ENCODE measurements at regions not wholly inside any gene's neighbourhood (a gene's known extent, or its start where the extent isn't known, plus 50 kb on each side); places are given as distances from the start of the nearest gene placed in this dataset.

DNA sequence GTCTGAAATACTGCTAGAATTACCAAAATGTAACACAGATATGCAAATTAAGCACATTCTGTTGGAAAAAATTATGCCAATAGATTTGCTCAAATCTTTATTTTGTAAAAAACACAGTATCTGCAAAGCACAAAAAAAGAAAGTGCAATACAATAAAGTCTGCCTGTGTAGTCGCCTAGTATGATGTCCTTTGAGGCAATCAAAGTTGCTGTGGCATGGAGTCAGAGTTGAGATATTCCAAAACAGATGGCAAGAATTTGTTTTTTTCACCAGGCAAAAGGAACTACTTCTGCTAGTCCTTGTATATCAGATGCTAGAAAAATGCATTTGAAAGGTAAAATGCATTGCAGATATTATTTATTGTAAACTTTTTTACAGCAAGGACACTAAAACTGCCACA is 531.3 kb upstream of the TMEFF2 start:
- Histone ChIP-seq H2AK5ac (ENCODE audit: low read length, severe bottlenecking) (no peak overlapping the region), H2BK120ac (ENCODE audit: low read depth, low read length) (no peak overlapping the region), H2BK12ac (ENCODE audit: low read length in 2 of 2) (no peak overlapping the region), H2AFZ (ENCODE audit: low read depth, low read length) (no peak overlapping the region), H3K23ac (ENCODE audit: low read length in 2 of 2) (no peak overlapping the region), H3K36me3 (ENCODE audit: control insufficient read depth in 1 of 2, insufficient read depth in 2 of 2, low read depth in 1 of 2, low read length in 2 of 2) (no peaks in the 10 kb centered on the region), H3K14ac (ENCODE audit: low read length in 2 of 2) (no peak overlapping the region), H3K9ac (ENCODE audit: low read length) (no peak overlapping the region), H3K18ac (ENCODE audit: low read depth in 1 of 2, low read length in 2 of 2) (no peak overlapping the region), H4K8ac (ENCODE audit: low read length) (no peak overlapping the region), H3K4me3 (ENCODE audit: insufficient read depth in 1 of 2, low read depth in 1 of 2, low read length in 2 of 2) (no peak overlapping the region), H3K4me2 (ENCODE audit: low read length, poor library complexity, severe bottlenecking) (no peak overlapping the region), H3K4me1 (ENCODE audit: control insufficient read depth, insufficient read depth, low read depth, low read length) (no peaks in the 10 kb centered on the region), H3K4ac (ENCODE audit: low read depth in 1 of 2, low read length in 2 of 2) (no peak overlapping the region), H2BK5ac (ENCODE audit: low read depth, low read length, poor library complexity, severe bottlenecking) (no peak overlapping the region), H3K27me3 (ENCODE audit: control insufficient read depth in 1 of 2, insufficient read depth in 1 of 2, low read length in 2 of 2) (no peaks in the 10 kb centered on the region), H4K91ac (ENCODE audit: low read length) (no peak overlapping the region), H3K79me1 (replicated peaks; ENCODE audit: low read length, poor library complexity, severe bottlenecking) (no peaks in the 10 kb centered on the region), H2BK15ac (ENCODE audit: low read depth, poor library complexity, severe bottlenecking) (no peak overlapping the region), H3K9me3 (ENCODE audit: control insufficient read depth, low read length) (no peaks in the 10 kb centered on the region), H3K27ac (ENCODE audit: low read length, poor library complexity, severe bottlenecking) (no peak overlapping the region)
- WGBS: 43% methylated on average over 1 of the region's 1 CpG
- no peak for DNase-seq

DNA sequence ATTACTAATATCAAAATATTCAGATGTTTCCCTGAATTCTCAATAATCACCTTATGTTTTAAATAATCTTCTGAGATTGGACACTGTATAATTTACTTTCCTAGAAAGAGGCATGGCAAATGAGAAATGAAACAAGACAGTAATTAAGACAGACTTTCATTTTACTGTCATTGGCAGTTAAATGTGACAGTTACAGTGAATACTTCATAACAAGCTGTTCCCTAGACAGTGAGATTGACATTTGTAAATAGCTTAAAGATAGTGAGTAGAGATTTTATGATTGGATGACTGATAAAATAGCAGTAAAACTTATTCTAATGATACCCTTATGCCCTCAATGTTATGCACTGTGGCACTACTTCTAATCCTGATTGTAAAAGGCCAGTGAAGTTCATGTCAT is 524.9 kb upstream of the TMEFF2 start:
- Histone ChIP-seq H2BK15ac (ENCODE audit: low read depth, poor library complexity, severe bottlenecking) (no peak overlapping the region), H2BK120ac (ENCODE audit: low read depth, low read length) (no peak overlapping the region), H2BK5ac (ENCODE audit: low read depth, low read length, poor library complexity, severe bottlenecking) (no peak overlapping the region), H3K14ac (ENCODE audit: low read length in 2 of 2) (no peak overlapping the region), H2AFZ (ENCODE audit: low read depth, low read length) (no peak overlapping the region), H3K18ac (ENCODE audit: low read depth in 1 of 2, low read length in 2 of 2) (no peak overlapping the region), H2BK12ac (ENCODE audit: low read length in 2 of 2) (no peak overlapping the region), H3K4ac (ENCODE audit: low read depth in 1 of 2, low read length in 2 of 2) (no peak overlapping the region), H3K79me1 (replicated peaks; ENCODE audit: low read length, poor library complexity, severe bottlenecking) (no peaks in the 10 kb centered on the region), H3K9me3 (ENCODE audit: control insufficient read depth, low read length) (no peaks in the 10 kb centered on the region), H3K4me2 (ENCODE audit: low read length, poor library complexity, severe bottlenecking) (no peak overlapping the region), H3K4me3 (ENCODE audit: insufficient read depth in 1 of 2, low read depth in 1 of 2, low read length in 2 of 2) (no peak overlapping the region), H4K8ac (ENCODE audit: low read length) (no peak overlapping the region), H3K27me3 (ENCODE audit: control insufficient read depth in 1 of 2, insufficient read depth in 1 of 2, low read length in 2 of 2) (no peaks in the 10 kb centered on the region), H3K9ac (ENCODE audit: low read length) (no peak overlapping the region), H4K91ac (ENCODE audit: low read length) (no peak overlapping the region), H2AK5ac (ENCODE audit: low read length, severe bottlenecking) (no peak overlapping the region), H3K23ac (ENCODE audit: low read length in 2 of 2) (no peak overlapping the region), H3K4me1 (ENCODE audit: control insufficient read depth, insufficient read depth, low read depth, low read length) (no peaks in the 10 kb centered on the region), H3K27ac (ENCODE audit: low read length, poor library complexity, severe bottlenecking) (no peak overlapping the region), H3K36me3 (ENCODE audit: control insufficient read depth in 1 of 2, insufficient read depth in 2 of 2, low read depth in 1 of 2, low read length in 2 of 2) (no peaks in the 10 kb centered on the region)
- DNase-seq: no peak

DNA sequence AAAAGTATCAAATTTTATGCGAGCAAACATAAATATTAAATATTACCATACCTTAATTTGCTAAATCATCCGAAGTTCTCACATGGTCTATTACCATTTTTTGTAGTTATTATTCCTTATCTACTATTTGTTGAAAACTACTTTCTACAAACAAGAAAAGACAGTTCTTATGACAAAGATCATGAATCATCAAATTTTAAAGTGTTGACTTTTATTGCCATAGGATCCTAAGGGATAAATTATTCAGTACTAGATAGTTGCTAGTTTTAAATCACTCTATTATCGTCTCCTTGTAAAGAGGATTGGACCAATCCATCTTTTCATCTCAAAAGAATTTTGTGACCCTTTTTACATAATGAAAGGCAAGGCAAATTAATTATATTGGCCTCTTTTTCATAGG is 523.6 kb upstream of the TMEFF2 start:
- no peaks in the 10 kb centered on the region for H3K79me1 ChIP-seq (replicated peaks; ENCODE audit: low read length, poor library complexity, severe bottlenecking)
- no peak for DNase-seq
- no peak overlapping the region for H3K18ac ChIP-seq (ENCODE audit: low read depth in 1 of 2, low read length in 2 of 2)
- no CpG with 5 or more reads among the region's 3 CpGs for WGBS
- H2BK12ac ChIP-seq (ENCODE audit: low read length in 2 of 2): no peak overlapping the region
- H3K4me1 ChIP-seq (ENCODE audit: control insufficient read depth, insufficient read depth, low read depth, low read length): no peaks in the 10 kb centered on the region
- no peak overlapping the region for H3K23ac ChIP-seq (ENCODE audit: low read length in 2 of 2)
- no peak overlapping the region for H3K4ac ChIP-seq (ENCODE audit: low read depth in 1 of 2, low read length in 2 of 2)
- H2BK5ac ChIP-seq (ENCODE audit: low read depth, low read length, poor library complexity, severe bottlenecking): no peak overlapping the region
- H4K91ac ChIP-seq (ENCODE audit: low read length): no peak overlapping the region
- H3K14ac ChIP-seq (ENCODE audit: low read length in 2 of 2): no peak overlapping the region
- H3K9ac ChIP-seq (ENCODE audit: low read length): no peak overlapping the region
- H4K8ac ChIP-seq (ENCODE audit: low read length): no peak overlapping the region
- no peak overlapping the region for H2AFZ ChIP-seq (ENCODE audit: low read depth, low read length)
- H2BK15ac ChIP-seq (ENCODE audit: low read depth, poor library complexity, severe bottlenecking): no peak overlapping the region
- no peaks in the 10 kb centered on the region for H3K9me3 ChIP-seq (ENCODE audit: control insufficient read depth, low read length)
- H3K27me3 ChIP-seq (ENCODE audit: control insufficient read depth in 1 of 2, insufficient read depth in 1 of 2, low read length in 2 of 2): no peaks in the 10 kb centered on the region
- no peaks in the 10 kb centered on the region for H3K36me3 ChIP-seq (ENCODE audit: control insufficient read depth in 1 of 2, insufficient read depth in 2 of 2, low read depth in 1 of 2, low read length in 2 of 2)
- no peak overlapping the region for H3K4me2 ChIP-seq (ENCODE audit: low read length, poor library complexity, severe bottlenecking)
- H2AK5ac ChIP-seq (ENCODE audit: low read length, severe bottlenecking): no peak overlapping the region
- no peak overlapping the region for H2BK120ac ChIP-seq (ENCODE audit: low read depth, low read length)
- no peak overlapping the region for H3K27ac ChIP-seq (ENCODE audit: low read length, poor library complexity, severe bottlenecking)
- no peak overlapping the region for H3K4me3 ChIP-seq (ENCODE audit: insufficient read depth in 1 of 2, low read depth in 1 of 2, low read length in 2 of 2)

DNA sequence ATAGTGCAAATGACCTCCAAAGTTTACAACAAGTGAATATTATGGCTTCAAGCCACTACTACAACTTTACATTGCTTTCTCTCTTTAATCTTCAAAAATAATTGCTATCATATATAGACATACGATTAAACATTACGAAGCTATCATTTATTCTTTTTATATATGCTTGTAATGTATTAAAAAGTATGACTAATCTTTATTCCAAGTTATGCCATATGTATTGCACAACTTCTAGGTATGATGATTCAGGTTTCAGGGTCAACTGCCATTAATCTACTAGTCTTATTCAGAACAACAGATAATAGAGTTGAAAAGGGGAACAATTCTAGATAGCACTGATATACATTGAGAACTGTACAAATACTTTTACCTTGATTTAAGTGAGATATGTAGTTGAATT is 506.2 kb upstream of the TMEFF2 start:
- H3K36me3 ChIP-seq (ENCODE audit: control insufficient read depth in 1 of 2, insufficient read depth in 2 of 2, low read depth in 1 of 2, low read length in 2 of 2): no peaks in the 10 kb centered on the region
- no peaks in the 10 kb centered on the region for H3K27me3 ChIP-seq (ENCODE audit: control insufficient read depth in 1 of 2, insufficient read depth in 1 of 2, low read length in 2 of 2)
- DNase-seq: no peak
- no peak overlapping the region for H3K18ac ChIP-seq (ENCODE audit: low read depth in 1 of 2, low read length in 2 of 2)
- no peak overlapping the region for H3K4me3 ChIP-seq (ENCODE audit: insufficient read depth in 1 of 2, low read depth in 1 of 2, low read length in 2 of 2)
- H4K91ac ChIP-seq (ENCODE audit: low read length): no peak overlapping the region
- no peaks in the 10 kb centered on the region for H3K4me1 ChIP-seq (ENCODE audit: control insufficient read depth, insufficient read depth, low read depth, low read length)
- no peaks in the 10 kb centered on the region for H3K79me1 ChIP-seq (replicated peaks; ENCODE audit: low read length, poor library complexity, severe bottlenecking)
- H3K9me3 ChIP-seq (ENCODE audit: control insufficient read depth, low read length): no peaks in the 10 kb centered on the region
- H3K23ac ChIP-seq (ENCODE audit: low read length in 2 of 2): no peak overlapping the region
- H3K4ac ChIP-seq (ENCODE audit: low read depth in 1 of 2, low read length in 2 of 2): no peak overlapping the region
- H3K4me2 ChIP-seq (ENCODE audit: low read length, poor library complexity, severe bottlenecking): no peak overlapping the region
- no peak overlapping the region for H2AFZ ChIP-seq (ENCODE audit: low read depth, low read length)
- H2BK120ac ChIP-seq (ENCODE audit: low read depth, low read length): no peak overlapping the region
- no peak overlapping the region for H2BK5ac ChIP-seq (ENCODE audit: low read depth, low read length, poor library complexity, severe bottlenecking)
- no CpG with 5 or more reads among the region's 2 CpGs for WGBS
- no peak overlapping the region for H3K9ac ChIP-seq (ENCODE audit: low read length)
- no peak overlapping the region for H2AK5ac ChIP-seq (ENCODE audit: low read length, severe bottlenecking)
- no peak overlapping the region for H2BK12ac ChIP-seq (ENCODE audit: low read length in 2 of 2)
- no peak overlapping the region for H3K27ac ChIP-seq (ENCODE audit: low read length, poor library complexity, severe bottlenecking)
- no peak overlapping the region for H4K8ac ChIP-seq (ENCODE audit: low read length)
- H2BK15ac ChIP-seq (ENCODE audit: low read depth, poor library complexity, severe bottlenecking): no peak overlapping the region
- no peak overlapping the region for H3K14ac ChIP-seq (ENCODE audit: low read length in 2 of 2)
